Thyroid gland (tissue), 4 donors: ENCODE measurements at regions not wholly inside any gene's neighbourhood (a gene's known extent, or its start where the extent isn't known, plus 50 kb on each side); places are given as distances from the start of the nearest gene placed in this dataset.

Source experiments
- DNase-seq, 2 donors: peaks; one replicate each; pipeline ENCODE4 v3.0.0-alpha.2; 2019
- H3K27ac ChIP-seq, 3 donors: fragments of 200-600 bp; sonication (generic); 1 replicate in 2 of 3; 2 replicates in 1 of 3; pipeline ENCODE4 v1.5.1; 2016 to 2019; ENCODE audit warnings: mild to moderate bottlenecking in 1 of 3, moderate library complexity in 1 of 3
- H3K27me3 ChIP-seq: fragments of 200-600 bp; sonication (generic); one replicate; pipeline ENCODE4 v1.5.1; 2019
- H3K36me3 ChIP-seq, 2 donors: fragments of 200-600 bp; sonication (generic); one replicate each; pipeline ENCODE4 v1.5.1; 2016 to 2019
- H3K4me1 ChIP-seq, 2 donors: fragments of 200-600 bp; sonication (generic); one replicate each; pipeline ENCODE4 v1.5.1; 2017 to 2019
- H3K4me3 ChIP-seq, 3 donors: fragments of 200-600 bp; sonication (generic); replicated peaks in 1 of 3; 1 replicate in 2 of 3; 2 replicates in 1 of 3; pipeline ENCODE4 v1.5.1; 2016; ENCODE audit warnings: mild to moderate bottlenecking in 1 of 3
- H3K9me3 ChIP-seq: fragments of 200-600 bp; sonication (generic); one replicate; pipeline ENCODE4 v1.5.1; 2017
- CTCF ChIP-seq, 6 experiments: fragments of 200-600 bp in 3 of 6; fragments of 450-650 bp in 3 of 6; sonication (generic) in 3 of 6; IDR thresholded peaks; one replicate each; pipeline ENCODE4 v1.5.1; 2016 to 2019; ENCODE audit warnings: antibody characterized with exemption in 6 of 6, mild to moderate bottlenecking in 2 of 6, inconsistent platforms in 1 of 6, moderate library complexity in 1 of 6
- POLR2A ChIP-seq, 2 donors: fragments of 450-650 bp; IDR thresholded peaks; one replicate each; pipeline ENCODE4 v1.6.1; 2017; ENCODE audit warnings: antibody characterized with exemption in 2 of 2, mild to moderate bottlenecking in 2 of 2, moderate library complexity in 1 of 2
- WGBS, 2 donors: methylation state at CpG; one replicate each; pipeline ENCODE4 v1.1.5; 2017; 5-methylcytosine and 5-hydroxymethylcytosine counted together
- intact Hi-C: fragments of 100-400 bp; cut with DNase I; formaldehyde crosslinking; loops from one replicate; pipeline ENCODE4 v1.15.1; 2023

GRCh38 chr1:68608289-68608688, 111.4 kb upstream of the DEPDC1 start:
- Histone ChIP-seq H3K4me3 (no peak overlapping the region), H3K9me3 (no peaks in the 10 kb centered on the region), H3K27ac (no peak overlapping the region), H3K27me3 (no peaks in the 10 kb centered on the region), H3K4me1 (no peaks in the 10 kb centered on the region), H3K36me3 (no peaks in the 10 kb centered on the region)
- TF ChIP-seq CTCF (IDR thresholded peaks at IDR 0.05) (no peak), POLR2A (IDR thresholded peaks at IDR 0.05) (no peak)
- intact Hi-C loops: no loop called here
- WGBS, 2 donors: 91 to 97% methylated on average over 3 of the region's 3 CpGs
- no peak for DNase-seq

GRCh38 chr1:68615312-68615711, 118.4 kb upstream of the DEPDC1 start:
- Histone ChIP-seq H3K27me3 (no peaks in the 10 kb centered on the region), H3K4me1 (no peaks in the 10 kb centered on the region), H3K4me3 (no peak overlapping the region), H3K36me3 (no peaks in the 10 kb centered on the region), H3K9me3 (no peaks in the 10 kb centered on the region), H3K27ac (no peak overlapping the region)
- intact Hi-C loops: no loop called here
- DNase-seq: no peak
- no peak for TF ChIP-seq POLR2A (IDR thresholded peaks at IDR 0.05)
- TF ChIP-seq CTCF (IDR thresholded peaks at IDR 0.05): no peak
- WGBS, 2 donors: 76 to 85% methylated on average over 4 of the region's 4 CpGs

GRCh38 chr1:68617942-68618341, 121.1 kb upstream of the DEPDC1 start:
- Histone ChIP-seq H3K36me3 (no peaks in the 10 kb centered on the region), H3K27ac (no peak overlapping the region), H3K9me3 (no peaks in the 10 kb centered on the region), H3K27me3 (no peaks in the 10 kb centered on the region), H3K4me1 (no peaks in the 10 kb centered on the region), H3K4me3 (no peak overlapping the region)
- TF ChIP-seq CTCF (IDR thresholded peaks at IDR 0.05): no peak
- no peak for TF ChIP-seq POLR2A (IDR thresholded peaks at IDR 0.05)
- WGBS, 2 donors: 68 to 81% methylated on average over 1 of the region's 1 CpG
- DNase-seq: no peak
- intact Hi-C loops: no loop called here

- intact Hi-C loops: no loop called here
- Histone ChIP-seq H3K36me3 (no peaks in the 10 kb centered on the region), H3K4me3 (no peak overlapping the region), H3K4me1 (no peaks in the 10 kb centered on the region), H3K9me3 (no peaks in the 10 kb centered on the region), H3K27me3 (no peaks in the 10 kb centered on the region), H3K27ac (no peak overlapping the region)
- 97 to 98% methylated on average over 1 of the region's 1 CpG for WGBS, 2 donors
- TF ChIP-seq POLR2A (IDR thresholded peaks at IDR 0.05) (no peak), CTCF (IDR thresholded peaks at IDR 0.05) (no peak)
- no peak for DNase-seq
Measured at GRCh38 chr1:68620571-68620970, 123.7 kb upstream of the DEPDC1 start.

GRCh38 chr1:68623700-68624099, 126.8 kb upstream of the DEPDC1 start:
- H3K9me3 ChIP-seq: no peaks in the 10 kb centered on the region
- H3K4me3 ChIP-seq: no peak overlapping the region
- no peaks in the 10 kb centered on the region for H3K36me3 ChIP-seq
- TF ChIP-seq CTCF (IDR thresholded peaks at IDR 0.05) (no peak), POLR2A (IDR thresholded peaks at IDR 0.05) (no peak)
- no peak overlapping the region for H3K27ac ChIP-seq
- no peaks in the 10 kb centered on the region for H3K4me1 ChIP-seq
- intact Hi-C loops: no loop called here
- peak; percentile 48 to 68 for DNase-seq
- H3K27me3 ChIP-seq: no peaks in the 10 kb centered on the region
- WGBS, 2 donors: 21 to 23% methylated on average over 2 of the region's 2 CpGs
